Thymus (tissue), 11 donors: ENCODE measurements at regions not wholly inside any gene's neighbourhood (a gene's known extent, or its start where the extent isn't known, plus 50 kb on each side); places are given as distances from the start of the nearest gene placed in this dataset.
"Not testable (repeated sequence)": the region's sequence is repeated elsewhere in the genome, so short reads cannot be mapped to it uniquely, and the experiment has no call there.

Experiments used
- DNase-seq, 9 donors: peaks; one replicate each; pipeline ENCODE4 v3.0.0-alpha.2; 2013; ENCODE audit warnings: low spot score in 9 of 9, low read depth in 6 of 9, missing footprints in 1 of 9
- H3K27ac ChIP-seq, 2 donors: one replicate each; pipeline ENCODE4 v1.5.1; 2013; ENCODE audit warnings: control low read depth in 1 of 2, low read depth in 1 of 2, low read length in 1 of 2, mild to moderate bottlenecking in 1 of 2, moderate library complexity in 1 of 2
- H3K27me3 ChIP-seq, 2 donors: one replicate each; pipeline ENCODE4 v1.5.1; 2013; ENCODE audit warnings: low read length in 1 of 2; ENCODE audit not compliant: control insufficient read depth in 2 of 2, insufficient read depth in 1 of 2
- H3K36me3 ChIP-seq, 2 donors: one replicate each; pipeline ENCODE4 v1.5.1; 2013; ENCODE audit warnings: low read length in 1 of 2, mild to moderate bottlenecking in 1 of 2, moderate library complexity in 1 of 2; ENCODE audit not compliant: control insufficient read depth in 2 of 2, insufficient read depth in 2 of 2
- H3K4me1 ChIP-seq, 2 donors: one replicate each; pipeline ENCODE4 v1.5.1; 2013; ENCODE audit warnings: low read length in 2 of 2; ENCODE audit not compliant: control insufficient read depth in 2 of 2, insufficient read depth in 2 of 2
- H3K4me3 ChIP-seq, 2 donors: one replicate each; pipeline ENCODE4 v1.5.1; 2013; ENCODE audit warnings: low read length in 2 of 2, control low read depth in 1 of 2, mild to moderate bottlenecking in 1 of 2
- H3K9me3 ChIP-seq, 2 donors: one replicate each; pipeline ENCODE4 v1.5.1; 2013; ENCODE audit warnings: low read length in 1 of 2, mild to moderate bottlenecking in 1 of 2; ENCODE audit not compliant: control insufficient read depth in 2 of 2, insufficient read depth in 1 of 2
- WGBS: extraction: QIAGEN DNeasy Blood & Tissue Kit; methylation state at CpG from one replicate; pipeline ENCODE4 v1.1.7; 2013; 5-methylcytosine and 5-hydroxymethylcytosine counted together
- donor health status: healthy.

DNA sequence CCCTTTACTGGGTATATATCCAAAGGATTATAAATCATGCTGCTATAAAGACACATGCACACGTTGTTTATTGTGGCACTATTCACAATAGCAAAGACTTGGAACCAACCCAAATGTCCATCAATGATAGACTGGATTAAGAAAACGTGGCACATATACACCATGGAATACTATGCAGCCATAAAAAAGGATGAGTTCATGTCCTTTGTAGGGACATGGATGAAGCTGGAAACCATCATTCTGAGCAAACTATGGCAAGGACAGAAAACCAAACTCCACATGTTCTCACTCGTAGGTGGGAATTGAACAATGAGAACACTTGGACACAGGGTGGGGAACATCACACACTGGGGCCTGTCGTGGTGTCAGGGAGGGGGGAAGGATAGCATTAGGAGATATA is 59.2 kb downstream of the CXorf49B start:
- not testable (repeated sequence) for H3K27me3 ChIP-seq, DNase-seq, H3K27ac ChIP-seq, H3K36me3 ChIP-seq, H3K4me3 ChIP-seq, H3K9me3 ChIP-seq, H3K4me1 ChIP-seq
- 93% methylated on average over 3 of the region's 4 CpGs for WGBS

GRCh38 chrX:71823391-71824057 is 60.4 kb downstream of the CXorf49B start:
- H3K9me3 ChIP-seq, result no peaks in the 10 kb centered on the region
- no peak overlapping the region for H3K4me3 ChIP-seq
- WGBS, result 91% methylated on average over 12 of the region's 12 CpGs
- no peaks in the 10 kb centered on the region for H3K27me3 ChIP-seq
- no peaks in the 10 kb centered on the region for H3K36me3 ChIP-seq
- H3K27ac ChIP-seq, result no peak overlapping the region
- H3K4me1 ChIP-seq, result no peaks in the 10 kb centered on the region
- no peak for DNase-seq

DNA sequence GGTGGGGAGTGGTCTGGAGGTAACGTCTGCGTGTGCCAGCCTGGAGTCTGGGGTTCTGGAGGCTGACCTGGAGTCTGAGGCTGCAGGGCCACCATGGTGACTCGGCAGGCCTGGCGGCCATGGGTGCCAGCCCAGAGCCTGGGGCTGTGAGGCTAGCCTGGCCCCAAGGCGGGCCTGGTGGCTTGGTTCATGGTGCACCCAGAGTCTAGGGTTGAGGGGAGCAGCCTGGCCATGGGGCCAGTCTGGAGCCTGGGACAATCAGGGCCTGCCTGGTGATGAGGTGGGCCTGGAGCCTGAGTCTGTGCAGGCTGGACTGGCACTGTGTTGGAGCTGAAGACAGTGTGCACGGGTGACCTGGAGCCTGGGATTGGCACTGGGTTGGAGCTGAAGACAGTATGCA is 64.9 kb downstream of the CXorf49B start:
- Histone ChIP-seq H3K27ac (no peak overlapping the region), H3K4me3 (no peak overlapping the region), H3K4me1 (no peaks in the 10 kb centered on the region), H3K36me3 (no peaks in the 10 kb centered on the region), H3K9me3 (no peaks in the 10 kb centered on the region), H3K27me3 (no peaks in the 10 kb centered on the region)
- WGBS, result 96% methylated on average over 6 of the region's 6 CpGs
- DNase-seq, result no peak

DNA sequence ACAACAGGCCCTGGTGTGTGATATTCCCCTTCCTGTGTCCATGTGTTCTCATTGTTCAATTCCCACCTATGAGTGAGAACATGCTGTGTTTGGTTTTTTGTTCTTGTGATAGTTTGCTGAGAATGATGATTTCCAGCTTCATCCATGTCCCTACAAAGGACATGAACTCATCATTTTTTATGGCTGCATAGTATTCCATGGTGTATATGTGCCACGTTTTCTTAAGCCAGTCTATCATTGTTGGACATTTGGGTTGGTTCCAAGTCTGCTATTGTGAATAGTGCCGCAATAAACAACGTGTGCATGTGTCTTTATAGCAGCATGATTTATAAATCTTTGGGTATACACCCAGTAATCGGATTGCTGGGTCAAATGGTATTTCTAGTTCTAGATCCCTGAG is 72.6 kb upstream of the NHSL2 start:
- H3K4me1 ChIP-seq, H3K4me3 ChIP-seq, H3K9me3 ChIP-seq, H3K27ac ChIP-seq, H3K36me3 ChIP-seq, DNase-seq, H3K27me3 ChIP-seq: not testable (repeated sequence)
- 67% methylated on average over 4 of the region's 4 CpGs for WGBS

- Histone ChIP-seq H3K36me3 (no peaks in the 10 kb centered on the region), H3K4me3 (no peak overlapping the region), H3K27me3 (no peaks in the 10 kb centered on the region), H3K27ac (no peak overlapping the region), H3K4me1 (no peaks in the 10 kb centered on the region), H3K9me3 (no peaks in the 10 kb centered on the region)
- WGBS, result 97% methylated on average over 1 of the region's 1 CpG
- DNase-seq, result no peak
Measured at GRCh38 chrX:71846429-71846828, 64.2 kb upstream of the NHSL2 start.

GRCh38 chrX:71852182-71852581 is 58.5 kb upstream of the NHSL2 start:
- no peaks in the 10 kb centered on the region for H3K9me3 ChIP-seq
- H3K36me3 ChIP-seq, result no peaks in the 10 kb centered on the region
- no peaks in the 10 kb centered on the region for H3K27me3 ChIP-seq
- WGBS, result 92% methylated on average over 9 of the region's 9 CpGs
- no peak for DNase-seq
- H3K4me1 ChIP-seq, result no peaks in the 10 kb centered on the region
- H3K27ac ChIP-seq, result no peak overlapping the region
- no peak overlapping the region for H3K4me3 ChIP-seq

DNA sequence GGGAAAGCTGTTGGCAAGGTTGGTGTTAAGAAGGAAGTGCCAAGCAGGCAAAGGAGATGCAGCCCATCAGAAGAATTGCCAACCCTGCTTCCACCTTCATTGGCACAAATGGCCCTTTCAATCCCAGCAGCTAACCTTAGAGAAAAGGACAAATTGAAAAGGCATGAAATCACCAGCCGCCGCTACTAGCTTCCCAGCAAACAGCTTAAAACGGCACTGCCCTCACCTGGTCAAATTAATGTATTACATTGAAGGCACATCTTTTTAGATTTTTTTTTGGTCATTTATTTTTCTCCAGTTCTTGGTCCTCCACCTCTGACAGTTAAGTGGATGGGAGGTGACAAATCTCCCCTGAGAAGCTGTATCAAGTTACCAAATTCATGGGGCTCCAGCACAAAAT is 51.0 kb upstream of the NHSL2 start:
- peak in 7 of 9 donors; percentile 6 to 60 (median 14) for DNase-seq
- no peaks in the 10 kb centered on the region for H3K9me3 ChIP-seq
- no peak overlapping the region for H3K4me3 ChIP-seq
- 1% methylated on average over 3 of the region's 3 CpGs for whole genome bisulfite sequencing
- H3K27ac ChIP-seq, result no peak overlapping the region
- H3K36me3 ChIP-seq, result no peaks in the 10 kb centered on the region
- H3K4me1 ChIP-seq, result peaks cover 0 to 2% of the 10 kb centered on the region in 2 donors
- H3K27me3 ChIP-seq, result no peaks in the 10 kb centered on the region
